GM12892 (cell line): ENCODE measurements at regions not wholly inside any gene's neighbourhood (a gene's known extent, or its start where the extent isn't known, plus 50 kb on each side); places are given as distances from the start of the nearest gene placed in this dataset.

ENCODE experiments used
- POLR2A ChIP-seq: IDR thresholded peaks from 2 replicates; pipeline ENCODE4 v1.6.1; 2011; ENCODE audit warnings: low read depth, low read length, control low read depth
- POLR2AphosphoS5 ChIP-seq: IDR thresholded peaks from 2 replicates; pipeline ENCODE4 v1.6.1; 2011; ENCODE audit warnings: low read depth, low read length, control low read depth

DNA sequence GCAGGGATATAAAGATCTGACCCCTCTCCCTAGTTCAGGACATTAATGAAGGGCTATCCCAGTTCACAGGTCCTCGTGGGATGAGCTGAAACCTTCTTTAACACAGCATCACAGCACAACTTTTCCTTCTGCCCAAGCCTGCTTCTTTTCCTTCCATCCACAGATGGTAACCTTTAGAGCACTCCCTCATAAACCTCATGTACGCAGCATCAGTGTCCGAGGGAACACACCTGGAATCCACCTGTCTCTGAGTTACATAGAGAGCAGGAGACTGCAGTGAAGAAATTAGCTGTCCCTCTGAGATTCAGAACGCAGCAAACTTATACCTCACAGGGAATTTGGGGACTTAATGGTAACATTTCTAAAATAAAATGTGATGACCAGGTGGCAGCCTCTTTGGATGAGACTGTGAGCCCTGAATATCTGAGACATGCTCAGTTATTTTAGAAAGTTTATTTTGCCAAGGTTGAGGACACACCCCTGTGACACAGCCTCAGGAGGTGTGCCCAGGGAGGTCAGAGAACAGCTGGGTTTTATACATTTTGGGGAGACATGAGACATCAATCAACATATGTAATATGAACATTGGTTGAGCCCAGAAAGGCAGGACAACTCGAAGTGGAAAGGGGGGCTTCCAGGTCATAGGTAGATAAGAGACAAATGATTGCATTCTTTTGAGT is 73.8 kb upstream of the PACRGL start:
- TF ChIP-seq POLR2A (no peak), POLR2AphosphoS5 (no peak)
